ENCODE measurements at regions not wholly inside any gene's neighbourhood (a gene's known extent, or its start where the extent isn't known, plus 50 kb on each side); places are given as distances from the start of the nearest gene placed in this dataset.

DNA sequence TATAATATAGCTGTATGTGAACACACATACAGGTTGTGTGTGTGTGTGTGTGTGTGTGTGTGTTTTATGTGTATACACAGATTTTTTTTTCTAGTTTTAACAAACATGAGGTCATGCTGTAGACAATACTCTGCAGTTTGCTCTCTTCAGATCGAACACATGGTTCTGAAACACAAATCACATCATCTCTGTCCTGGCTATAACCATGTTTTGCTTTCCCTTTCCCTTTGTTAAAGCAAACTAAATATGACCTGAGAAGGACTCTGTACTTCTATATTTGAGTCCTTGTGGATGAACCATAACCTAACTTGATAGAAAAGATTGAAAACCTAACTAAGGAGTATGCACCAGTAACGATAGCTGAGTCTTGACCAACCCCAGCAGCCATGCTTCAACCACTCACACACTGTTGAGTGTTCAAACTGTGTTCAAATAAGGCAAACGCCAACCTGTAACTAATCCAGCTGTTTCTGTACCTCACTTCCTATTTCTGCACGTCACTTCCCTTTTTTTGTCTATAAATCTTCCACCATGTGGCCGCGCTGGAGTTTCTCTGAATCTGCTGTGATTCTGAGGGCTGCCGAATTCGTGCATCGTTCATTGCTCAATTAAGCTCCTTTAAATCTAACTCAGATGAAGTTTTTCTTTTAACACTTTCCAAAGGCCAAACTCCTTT, 303.8 kb downstream of the HS3ST3B1 start:
- H3K27me3 ChIP-seq, result no peaks in the 10 kb centered on the region
- no peak overlapping the region for H3K9ac ChIP-seq (ENCODE audit: low read depth in 2 of 2, low read length in 2 of 2)
- no peaks in the 10 kb centered on the region for H3K36me3 ChIP-seq
- intact Hi-C loops (cut with DNase I), result no loop called here
- H3K9me3 ChIP-seq, result no peaks in the 10 kb centered on the region
- no peak overlapping the region for H3K4me3 ChIP-seq
- DNase-seq, result no peak
- TF ChIP-seq, protein P1, sequence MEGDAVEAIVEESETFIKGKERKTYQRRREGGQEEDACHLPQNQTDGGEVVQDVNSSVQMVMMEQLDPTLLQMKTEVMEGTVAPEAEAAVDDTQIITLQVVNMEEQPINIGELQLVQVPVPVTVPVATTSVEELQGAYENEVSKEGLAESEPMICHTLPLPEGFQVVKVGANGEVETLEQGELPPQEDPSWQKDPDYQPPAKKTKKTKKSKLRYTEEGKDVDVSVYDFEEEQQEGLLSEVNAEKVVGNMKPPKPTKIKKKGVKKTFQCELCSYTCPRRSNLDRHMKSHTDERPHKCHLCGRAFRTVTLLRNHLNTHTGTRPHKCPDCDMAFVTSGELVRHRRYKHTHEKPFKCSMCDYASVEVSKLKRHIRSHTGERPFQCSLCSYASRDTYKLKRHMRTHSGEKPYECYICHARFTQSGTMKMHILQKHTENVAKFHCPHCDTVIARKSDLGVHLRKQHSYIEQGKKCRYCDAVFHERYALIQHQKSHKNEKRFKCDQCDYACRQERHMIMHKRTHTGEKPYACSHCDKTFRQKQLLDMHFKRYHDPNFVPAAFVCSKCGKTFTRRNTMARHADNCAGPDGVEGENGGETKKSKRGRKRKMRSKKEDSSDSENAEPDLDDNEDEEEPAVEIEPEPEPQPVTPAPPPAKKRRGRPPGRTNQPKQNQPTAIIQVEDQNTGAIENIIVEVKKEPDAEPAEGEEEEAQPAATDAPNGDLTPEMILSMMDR (IDR thresholded peaks at IDR 0.05), result no peak
- no peaks in the 10 kb centered on the region for H3K4me1 ChIP-seq
- no peak overlapping the region for H3K27ac ChIP-seq

DNA sequence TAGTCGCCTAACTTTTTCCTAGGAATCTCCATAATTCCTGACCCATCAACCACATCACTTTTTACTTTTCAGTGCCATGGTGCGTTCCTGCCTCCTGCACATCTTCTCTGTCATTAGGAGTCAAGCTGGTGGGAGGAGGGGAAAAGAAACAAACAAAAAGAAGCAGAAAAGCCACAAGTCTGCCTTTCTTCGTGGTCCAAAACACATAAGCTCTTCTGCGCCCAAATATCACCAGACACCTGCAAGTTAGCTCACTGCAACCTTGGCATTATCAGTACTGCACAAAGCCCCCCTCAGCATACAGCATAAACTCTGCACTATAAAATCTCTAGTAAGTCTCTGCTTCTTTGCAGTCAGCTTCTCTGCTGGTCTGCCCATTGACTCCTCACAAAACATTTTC, 295.3 kb downstream of the HS3ST3B1 start:
- H3K27ac ChIP-seq, result no peak overlapping the region
- no peaks in the 10 kb centered on the region for H3K9me3 ChIP-seq
- no peak for DNase-seq
- intact Hi-C loops (cut with DNase I), result no loop called here
- H3K4me3 ChIP-seq, result no peak overlapping the region
- TF ChIP-seq, protein P1 (IDR thresholded peaks at IDR 0.05), result no peak
- no peaks in the 10 kb centered on the region for H3K27me3 ChIP-seq
- no peaks in the 10 kb centered on the region for H3K4me1 ChIP-seq
- H3K9ac ChIP-seq (ENCODE audit: low read depth in 2 of 2, low read length in 2 of 2), result no peak overlapping the region
- H3K36me3 ChIP-seq, result no peaks in the 10 kb centered on the region

DNA sequence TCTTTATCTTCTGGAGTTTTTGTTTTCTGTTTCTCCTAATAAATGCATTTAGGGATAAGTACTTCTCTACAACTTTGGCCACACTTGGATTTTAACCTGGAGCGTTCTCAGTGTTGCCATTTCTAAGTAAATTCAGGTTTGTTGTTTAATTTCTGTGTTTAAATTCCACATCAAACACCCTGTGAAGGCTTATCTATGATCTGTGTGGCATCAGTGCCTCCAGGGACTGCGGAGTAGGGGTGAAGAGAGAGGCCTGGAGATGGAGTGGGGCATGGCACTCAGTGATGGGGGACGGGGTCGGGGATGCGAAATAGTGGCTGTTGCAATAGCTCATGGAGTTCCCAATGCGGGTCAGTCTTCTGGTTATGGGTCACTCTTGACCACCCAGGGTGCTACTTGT, 294.8 kb downstream of the HS3ST3B1 start:
- no peak overlapping the region for H3K9ac ChIP-seq (ENCODE audit: low read depth in 2 of 2, low read length in 2 of 2)
- H3K4me3 ChIP-seq, result no peak overlapping the region
- no peaks in the 10 kb centered on the region for H3K9me3 ChIP-seq
- H3K27me3 ChIP-seq, result no peaks in the 10 kb centered on the region
- H3K27ac ChIP-seq, result no peak overlapping the region
- intact Hi-C loops (cut with DNase I), result no loop called here
- no peaks in the 10 kb centered on the region for H3K4me1 ChIP-seq
- no peak for DNase-seq
- TF ChIP-seq, protein P1 (IDR thresholded peaks at IDR 0.05), result no peak
- H3K36me3 ChIP-seq, result no peaks in the 10 kb centered on the region

DNA sequence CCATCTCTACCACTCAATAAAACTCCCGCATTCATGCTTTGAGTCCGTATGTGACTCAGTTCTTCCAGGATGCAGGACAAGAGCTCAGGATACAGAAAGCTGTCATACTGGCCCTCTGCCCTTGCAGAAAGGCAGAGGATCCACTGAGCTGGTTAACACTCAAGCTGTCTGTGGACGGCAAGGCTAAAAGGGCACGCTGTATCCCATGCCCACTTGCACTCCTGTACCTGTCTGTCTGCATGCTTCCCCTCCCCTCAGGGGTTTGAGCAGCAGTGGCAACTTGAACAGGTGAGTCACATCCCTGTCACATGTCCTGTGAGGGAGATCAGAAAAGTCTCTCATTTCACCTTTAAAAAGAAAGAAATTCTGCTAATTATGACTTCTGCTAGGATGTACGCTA, 293.8 kb downstream of the HS3ST3B1 start:
- Histone ChIP-seq H3K27ac (no peak overlapping the region), H3K27me3 (no peaks in the 10 kb centered on the region), H3K4me3 (no peak overlapping the region), H3K9me3 (no peaks in the 10 kb centered on the region), H3K9ac (ENCODE audit: low read depth in 2 of 2, low read length in 2 of 2) (no peak overlapping the region), H3K36me3 (no peaks in the 10 kb centered on the region), H3K4me1 (no peaks in the 10 kb centered on the region)
- TF ChIP-seq, protein P1 (IDR thresholded peaks at IDR 0.05), result no peak
- intact Hi-C loops (cut with DNase I), result no loop called here
- no peak for DNase-seq

DNA sequence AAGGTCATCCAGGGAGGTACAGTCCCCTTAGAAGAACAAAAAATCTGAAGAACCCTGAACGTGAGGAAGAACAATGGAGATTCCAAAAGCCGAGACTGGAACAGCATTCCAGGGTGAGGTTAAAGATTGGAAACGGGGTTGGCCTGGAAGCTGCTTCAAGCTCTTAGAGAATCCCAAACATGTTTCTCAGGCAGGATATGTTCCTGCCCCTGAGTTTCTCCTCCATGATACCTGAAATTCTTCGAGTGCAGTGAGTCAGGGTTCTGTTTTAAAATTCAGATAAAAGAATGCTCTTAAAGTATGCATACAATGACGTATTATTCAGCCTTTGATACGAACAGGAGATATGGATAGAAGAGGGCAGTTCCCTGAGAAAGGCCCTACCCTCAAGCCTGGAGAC, 293.1 kb downstream of the HS3ST3B1 start:
- DNase-seq, result no peak
- intact Hi-C loops (cut with DNase I), result no loop called here
- no peaks in the 10 kb centered on the region for H3K9me3 ChIP-seq
- no peaks in the 10 kb centered on the region for H3K27me3 ChIP-seq
- no peak overlapping the region for H3K27ac ChIP-seq
- H3K9ac ChIP-seq (ENCODE audit: low read depth in 2 of 2, low read length in 2 of 2), result no peak overlapping the region
- TF ChIP-seq, protein P1 (IDR thresholded peaks at IDR 0.05), result no peak
- no peak overlapping the region for H3K4me3 ChIP-seq
- no peaks in the 10 kb centered on the region for H3K4me1 ChIP-seq
- H3K36me3 ChIP-seq, result no peaks in the 10 kb centered on the region

All from colonic mucosa (tissue), 4 donors.